ENCODE measurements at regions not wholly inside any gene's neighbourhood (a gene's known extent, or its start where the extent isn't known, plus 50 kb on each side); places are given as distances from the start of the nearest gene placed in this dataset.

- TF ChIP-seq, protein P1, sequence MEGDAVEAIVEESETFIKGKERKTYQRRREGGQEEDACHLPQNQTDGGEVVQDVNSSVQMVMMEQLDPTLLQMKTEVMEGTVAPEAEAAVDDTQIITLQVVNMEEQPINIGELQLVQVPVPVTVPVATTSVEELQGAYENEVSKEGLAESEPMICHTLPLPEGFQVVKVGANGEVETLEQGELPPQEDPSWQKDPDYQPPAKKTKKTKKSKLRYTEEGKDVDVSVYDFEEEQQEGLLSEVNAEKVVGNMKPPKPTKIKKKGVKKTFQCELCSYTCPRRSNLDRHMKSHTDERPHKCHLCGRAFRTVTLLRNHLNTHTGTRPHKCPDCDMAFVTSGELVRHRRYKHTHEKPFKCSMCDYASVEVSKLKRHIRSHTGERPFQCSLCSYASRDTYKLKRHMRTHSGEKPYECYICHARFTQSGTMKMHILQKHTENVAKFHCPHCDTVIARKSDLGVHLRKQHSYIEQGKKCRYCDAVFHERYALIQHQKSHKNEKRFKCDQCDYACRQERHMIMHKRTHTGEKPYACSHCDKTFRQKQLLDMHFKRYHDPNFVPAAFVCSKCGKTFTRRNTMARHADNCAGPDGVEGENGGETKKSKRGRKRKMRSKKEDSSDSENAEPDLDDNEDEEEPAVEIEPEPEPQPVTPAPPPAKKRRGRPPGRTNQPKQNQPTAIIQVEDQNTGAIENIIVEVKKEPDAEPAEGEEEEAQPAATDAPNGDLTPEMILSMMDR (IDR thresholded peaks at IDR 0.05; ENCODE audit: low read depth, low read length, poor library complexity, severe bottlenecking), result no peak
- no peak for TF ChIP-seq EZH2phosphoT487 (IDR thresholded peaks at IDR 0.05; ENCODE audit: borderline replicate concordance, low read length)
These were observed 369.6 kb downstream of the TENT5A start for GRCh38 chr6:81382852-81383251.

All from DOHH2 (cell line).